GM23248 (cell line): ENCODE measurements at regions not wholly inside any gene's neighbourhood (a gene's known extent, or its start where the extent isn't known, plus 50 kb on each side); places are given as distances from the start of the nearest gene placed in this dataset.

ENCODE experiments used
- EZH2 ChIP-seq: fragments of 200-600 bp; sonication (generic); IDR thresholded peaks from 2 replicates; pipeline ENCODE4 v1.6.1; 2018; ENCODE audit warnings: antibody characterized with exemption, mild to moderate bottlenecking; ENCODE audit not compliant: insufficient read depth, poor library complexity, severe bottlenecking
- EZH2phosphoT487 ChIP-seq: fragments of 200-600 bp; sonication (generic); IDR thresholded peaks from 2 replicates; pipeline ENCODE4 v1.6.1; 2018; ENCODE audit warnings: antibody characterized with exemption, moderate library complexity, mild to moderate bottlenecking, low read depth; ENCODE audit not compliant: insufficient read depth

DNA sequence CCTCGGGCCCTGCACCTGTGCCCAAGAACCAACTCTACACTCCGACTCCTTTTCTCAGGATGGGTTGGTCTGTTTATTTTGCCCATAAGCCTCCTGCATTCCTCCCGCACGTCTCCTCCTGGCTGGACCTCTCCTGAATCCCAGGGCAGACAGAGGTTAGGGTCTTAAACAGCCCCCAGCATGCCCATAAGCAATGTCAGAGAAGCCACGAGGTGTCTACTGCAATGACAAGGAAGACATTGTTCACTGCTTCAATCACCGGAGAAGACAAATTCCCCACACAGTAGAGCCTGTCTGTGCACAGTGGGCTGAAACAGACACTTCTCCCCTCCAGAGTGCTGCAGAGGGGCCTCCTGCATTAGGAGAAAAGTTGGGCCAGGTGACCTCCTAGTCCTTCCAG lies 230.6 kb upstream of the RPL38 start:
- no peak for TF ChIP-seq EZH2
- TF ChIP-seq EZH2phosphoT487: no peak
